GM23248 (cell line): ENCODE measurements at regions not wholly inside any gene's neighbourhood (a gene's known extent, or its start where the extent isn't known, plus 50 kb on each side); places are given as distances from the start of the nearest gene placed in this dataset.

ENCODE experiments used
- EZH2 ChIP-seq: fragments of 200-600 bp; sonication (generic); IDR thresholded peaks from 2 replicates; pipeline ENCODE4 v1.6.1; 2018; ENCODE audit warnings: antibody characterized with exemption, mild to moderate bottlenecking; ENCODE audit not compliant: insufficient read depth, poor library complexity, severe bottlenecking
- EZH2phosphoT487 ChIP-seq: fragments of 200-600 bp; sonication (generic); IDR thresholded peaks from 2 replicates; pipeline ENCODE4 v1.6.1; 2018; ENCODE audit warnings: antibody characterized with exemption, moderate library complexity, mild to moderate bottlenecking, low read depth; ENCODE audit not compliant: insufficient read depth

- TF ChIP-seq EZH2, result no peak
- TF ChIP-seq EZH2phosphoT487, result no peak
Measured at GRCh38 chr12:91774434-91774921, 371.2 kb downstream of the BTG1 start.
